Mesendoderm (in vitro differentiated cells): ENCODE measurements at regions not wholly inside any gene's neighbourhood (a gene's known extent, or its start where the extent isn't known, plus 50 kb on each side); places are given as distances from the start of the nearest gene placed in this dataset.

Experiments
- DNase-seq: peaks from one replicate; pipeline ENCODE4 v3.0.0; 2013
- H2AK5ac ChIP-seq: 2 replicates; pipeline ENCODE4 v1.6.1; 2013; ENCODE audit warnings: low read length, inconsistent platforms
- H2BK120ac ChIP-seq: 2 replicates; pipeline ENCODE4 v1.6.1; 2013; ENCODE audit warnings: low read depth, mild to moderate bottlenecking, low read length, moderate library complexity, mixed read lengths
- H2BK15ac ChIP-seq: replicated peaks from 2 replicates; pipeline ENCODE4 v1.6.1; 2013; ENCODE audit warnings: low read depth, mild to moderate bottlenecking, moderate library complexity
- H2BK5ac ChIP-seq: 2 replicates; pipeline ENCODE4 v1.6.1; 2013; ENCODE audit warnings: low read length, inconsistent platforms
- H3K18ac ChIP-seq: 2 replicates; pipeline ENCODE4 v1.6.1; 2013; ENCODE audit warnings: mild to moderate bottlenecking, low read length, mixed read lengths
- H3K23ac ChIP-seq: one replicate; pipeline ENCODE4 v1.6.1; 2013; ENCODE audit warnings: low read length
- H3K27ac ChIP-seq: 2 replicates; pipeline ENCODE4 v1.5.1; 2013; ENCODE audit warnings: low read depth, mild to moderate bottlenecking, inconsistent platforms, low read length, moderate library complexity
- H3K27me3 ChIP-seq: 2 replicates; pipeline ENCODE4 v1.6.1; 2013; ENCODE audit warnings: low read length, control low read depth, mild to moderate bottlenecking, inconsistent platforms; ENCODE audit not compliant: insufficient read depth, poor library complexity
- H3K36me3 ChIP-seq: 2 replicates; pipeline ENCODE4 v1.6.1; 2013; ENCODE audit warnings: low read length, inconsistent platforms; ENCODE audit not compliant: control insufficient read depth, insufficient read depth
- H3K4ac ChIP-seq: one replicate; pipeline ENCODE4 v1.6.1; 2013; ENCODE audit warnings: low read depth, mild to moderate bottlenecking, low read length, moderate library complexity
- H3K4me1 ChIP-seq: 2 replicates; pipeline ENCODE4 v1.6.1; 2013; ENCODE audit warnings: low read depth, low read length, inconsistent platforms; ENCODE audit not compliant: control insufficient read depth
- H3K4me2 ChIP-seq: 2 replicates; pipeline ENCODE4 v1.6.1; 2013; ENCODE audit warnings: low read length
- H3K4me3 ChIP-seq: 2 replicates; pipeline ENCODE4 v1.5.1; 2013; ENCODE audit warnings: mild to moderate bottlenecking, low read length
- H3K56ac ChIP-seq: one replicate; pipeline ENCODE4 v1.6.1; 2013; ENCODE audit warnings: low read length
- H3K79me1 ChIP-seq: 2 replicates; pipeline ENCODE4 v1.6.1; 2013; ENCODE audit warnings: low read length, inconsistent platforms
- H3K79me2 ChIP-seq: 2 replicates; pipeline ENCODE4 v1.6.1; 2013; ENCODE audit warnings: mild to moderate bottlenecking, low read length; ENCODE audit not compliant: control insufficient read depth, insufficient read depth
- H3K9ac ChIP-seq: 2 replicates; pipeline ENCODE4 v1.6.1; 2013; ENCODE audit warnings: low read length, inconsistent platforms
- H4K5ac ChIP-seq: one replicate; pipeline ENCODE4 v1.6.1; 2013; ENCODE audit warnings: low read length
- H4K8ac ChIP-seq: one replicate; pipeline ENCODE4 v1.6.1; 2013; ENCODE audit warnings: low read depth, mild to moderate bottlenecking, control low read depth, low read length, moderate library complexity
- WGBS: extraction: QIAGEN DNeasy Blood & Tissue Kit; methylation state at CpG from one replicate; pipeline ENCODE4 v1.1.7; 2013; ENCODE audit warnings: low lambda C conversion rate, missing lambda C conversion rate; ENCODE audit not compliant: insufficient coverage; ENCODE audit errors: extremely low coverage; 5-methylcytosine and 5-hydroxymethylcytosine counted together

DNA sequence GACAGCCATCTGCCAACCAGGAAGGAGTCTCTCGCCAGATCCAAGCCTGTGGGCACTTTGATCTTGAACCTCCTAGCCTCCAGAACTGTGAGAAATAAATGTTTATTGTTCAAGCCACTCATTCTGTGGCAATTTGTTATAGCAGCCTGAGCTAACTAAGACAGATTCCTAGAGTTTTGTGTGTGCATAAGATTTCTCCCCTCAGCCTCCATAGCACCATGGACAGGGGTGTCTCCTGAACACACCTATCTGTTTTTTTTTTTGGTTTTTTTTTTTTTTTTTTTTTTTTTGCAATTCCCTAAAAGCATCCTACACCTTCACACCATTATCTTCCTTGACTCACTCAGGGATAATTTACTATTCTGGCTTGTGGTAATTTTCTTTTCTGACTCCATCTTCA lies 768.5 kb downstream of the NR2F2 start:
- no CpG with 5 or more reads among the region's 1 CpG for WGBS
- H3K4me1 ChIP-seq = no peaks in the 10 kb centered on the region
- H3K56ac ChIP-seq = no peak overlapping the region
- no peaks in the 10 kb centered on the region for H3K27me3 ChIP-seq
- H2AK5ac ChIP-seq = no peak overlapping the region
- no peaks in the 10 kb centered on the region for H3K36me3 ChIP-seq
- no peak overlapping the region for H3K23ac ChIP-seq
- H3K4ac ChIP-seq = no peak overlapping the region
- no peak overlapping the region for H4K8ac ChIP-seq
- H3K4me3 ChIP-seq = no peak overlapping the region
- no peaks in the 10 kb centered on the region for H3K79me2 ChIP-seq
- no peak overlapping the region for H4K5ac ChIP-seq
- H2BK15ac ChIP-seq = no peak overlapping the region
- no peak overlapping the region for H2BK5ac ChIP-seq
- no peak overlapping the region for H3K27ac ChIP-seq
- no peak overlapping the region for H2BK120ac ChIP-seq
- H3K18ac ChIP-seq = no peak overlapping the region
- no peak overlapping the region for H3K4me2 ChIP-seq
- no peak overlapping the region for H3K9ac ChIP-seq
- H3K79me1 ChIP-seq = no peaks in the 10 kb centered on the region
- no peak for DNase-seq

DNA sequence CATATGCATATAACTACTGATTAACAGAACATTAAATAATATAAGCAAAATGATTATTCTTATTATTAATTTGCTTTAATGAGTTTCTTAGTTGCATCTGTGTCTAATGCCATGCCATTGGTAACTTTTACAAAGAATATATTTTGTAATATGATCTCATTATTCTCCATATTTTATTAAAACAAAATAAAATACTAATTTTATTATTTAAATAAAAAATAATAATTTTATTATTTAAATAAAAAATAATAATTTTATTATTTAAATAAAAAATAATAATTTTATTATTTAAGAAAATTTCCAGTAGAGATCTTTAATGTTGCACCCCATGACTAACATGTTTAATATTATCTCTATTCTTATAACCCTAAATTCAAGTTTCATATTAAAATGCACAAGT lies 771.1 kb downstream of the NR2F2 start:
- no peak overlapping the region for H4K5ac ChIP-seq
- no peaks in the 10 kb centered on the region for H3K4me1 ChIP-seq
- no peak overlapping the region for H3K4ac ChIP-seq
- no peak overlapping the region for H3K9ac ChIP-seq
- no peaks in the 10 kb centered on the region for H3K79me1 ChIP-seq
- no peak overlapping the region for H2BK120ac ChIP-seq
- H3K27me3 ChIP-seq = no peaks in the 10 kb centered on the region
- no peak overlapping the region for H4K8ac ChIP-seq
- no peak overlapping the region for H2BK15ac ChIP-seq
- H3K27ac ChIP-seq = no peak overlapping the region
- H3K4me2 ChIP-seq = no peak overlapping the region
- no peak overlapping the region for H3K18ac ChIP-seq
- H3K56ac ChIP-seq = no peak overlapping the region
- no peaks in the 10 kb centered on the region for H3K79me2 ChIP-seq
- no peak overlapping the region for H3K23ac ChIP-seq
- H3K4me3 ChIP-seq = no peak overlapping the region
- H3K36me3 ChIP-seq = no peaks in the 10 kb centered on the region
- H2AK5ac ChIP-seq = no peak overlapping the region
- no peak for DNase-seq
- no peak overlapping the region for H2BK5ac ChIP-seq

DNA sequence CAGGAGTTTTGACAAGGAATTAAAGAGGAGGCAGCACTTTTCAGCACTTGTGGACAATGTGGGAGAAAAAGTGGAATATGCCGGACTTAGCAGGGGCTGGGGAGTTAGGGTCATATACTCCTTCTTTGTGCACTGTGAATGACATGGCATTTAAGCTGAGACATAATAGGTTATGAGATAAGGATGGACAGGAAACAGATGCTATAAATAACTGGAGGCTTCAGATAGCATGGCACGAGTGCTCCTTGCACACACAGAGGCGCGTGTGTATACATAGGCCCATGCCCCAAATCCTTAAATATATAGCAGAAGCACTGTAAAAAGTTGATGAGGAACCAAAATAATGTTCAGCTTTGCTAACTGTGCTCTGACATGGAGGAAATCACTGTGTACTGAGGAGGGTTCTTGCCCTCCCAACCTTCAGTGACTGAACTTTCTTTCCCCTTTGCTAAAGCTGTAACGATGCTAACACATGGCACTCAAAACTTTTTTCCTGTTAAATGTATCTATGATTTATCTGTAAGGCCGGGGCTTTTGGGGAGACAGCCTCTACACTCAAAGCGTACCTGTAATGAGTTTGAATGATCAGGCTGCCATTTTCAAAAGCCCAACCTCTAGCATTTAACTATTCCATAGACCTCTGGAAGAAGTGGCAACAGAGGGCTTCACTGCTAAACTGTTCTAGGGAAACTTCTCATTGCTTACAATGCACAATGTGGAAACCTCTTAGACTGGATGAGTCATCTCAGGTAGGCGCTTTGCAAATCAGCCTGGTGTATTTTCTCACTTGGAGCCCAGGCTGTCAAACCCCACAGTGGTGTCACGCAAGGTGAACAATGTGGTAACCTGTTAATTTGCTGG lies 784.6 kb downstream of the NR2F2 start:
- WGBS = no CpG with 5 or more reads among the region's 9 CpGs
- Histone ChIP-seq H3K23ac (no peak overlapping the region), H3K79me2 (no peaks in the 10 kb centered on the region), H3K4ac (no peak overlapping the region), H3K79me1 (no peaks in the 10 kb centered on the region), H3K4me3 (no peak overlapping the region), H2AK5ac (no peak overlapping the region), H2BK120ac (no peak overlapping the region), H3K4me1 (no peaks in the 10 kb centered on the region), H3K18ac (no peak overlapping the region), H3K27ac (no peak overlapping the region), H3K4me2 (no peak overlapping the region), H3K9ac (no peak overlapping the region), H4K5ac (no peak overlapping the region), H3K27me3 (no peaks in the 10 kb centered on the region), H2BK15ac (no peak overlapping the region), H2BK5ac (no peak overlapping the region), H4K8ac (no peak overlapping the region), H3K36me3 (no peaks in the 10 kb centered on the region), H3K56ac (no peak overlapping the region)
- peak; percentile 9 for DNase-seq

DNA sequence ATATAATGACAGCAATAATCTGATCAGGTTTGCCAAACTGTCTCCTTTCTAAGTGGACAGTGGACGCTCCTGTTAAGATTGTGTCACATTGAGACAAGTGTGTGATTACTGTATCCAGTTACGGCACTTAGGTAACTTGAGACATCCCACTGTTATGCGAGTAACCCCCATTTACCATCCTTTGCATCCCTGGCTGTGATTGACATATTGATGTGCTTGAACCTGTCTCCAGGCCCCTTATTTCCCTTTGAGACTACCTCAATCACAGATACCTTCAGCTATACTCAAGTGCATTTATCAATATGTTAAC lies 785.2 kb downstream of the NR2F2 start:
- Histone ChIP-seq H3K27ac (no peak overlapping the region), H3K79me1 (no peaks in the 10 kb centered on the region), H3K4ac (no peak overlapping the region), H3K4me1 (no peaks in the 10 kb centered on the region), H4K8ac (no peak overlapping the region), H3K56ac (no peak overlapping the region), H3K9ac (no peak overlapping the region), H2BK15ac (no peak overlapping the region), H2AK5ac (no peak overlapping the region), H2BK120ac (no peak overlapping the region), H2BK5ac (no peak overlapping the region), H3K23ac (no peak overlapping the region), H3K36me3 (no peaks in the 10 kb centered on the region), H3K27me3 (no peaks in the 10 kb centered on the region), H3K79me2 (no peaks in the 10 kb centered on the region), H3K18ac (no peak overlapping the region), H3K4me3 (no peak overlapping the region), H3K4me2 (no peak overlapping the region), H4K5ac (no peak overlapping the region)
- no CpG with 5 or more reads among the region's 3 CpGs for WGBS
- DNase-seq = no peak

DNA sequence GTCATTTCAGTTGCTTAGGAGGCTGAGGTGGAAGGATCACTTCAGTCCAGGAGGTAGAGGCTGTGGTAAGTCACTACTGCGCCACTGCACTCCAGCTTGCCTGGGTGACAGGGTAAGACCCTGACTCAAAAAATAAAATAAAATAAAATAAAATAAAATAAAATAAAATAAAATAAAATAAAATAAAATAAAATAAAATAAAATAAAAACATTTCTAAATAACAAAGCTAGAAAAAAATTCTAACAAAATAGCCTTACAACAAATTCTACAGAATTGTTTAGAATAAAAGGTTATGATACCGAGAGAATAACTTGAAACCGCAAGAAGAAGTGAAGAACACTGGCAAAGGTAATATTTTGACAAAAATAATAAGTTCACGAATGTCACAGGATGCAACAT lies 794.3 kb downstream of the NR2F2 start:
- no peak for DNase-seq
- H3K79me1 ChIP-seq = no peaks in the 10 kb centered on the region
- no peak overlapping the region for H3K56ac ChIP-seq
- H2BK120ac ChIP-seq = no peak overlapping the region
- H4K8ac ChIP-seq = no peak overlapping the region
- no peak overlapping the region for H2AK5ac ChIP-seq
- no peak overlapping the region for H4K5ac ChIP-seq
- no peaks in the 10 kb centered on the region for H3K4me1 ChIP-seq
- H3K36me3 ChIP-seq = no peaks in the 10 kb centered on the region
- H2BK15ac ChIP-seq = no peak overlapping the region
- H3K27ac ChIP-seq = no peak overlapping the region
- H3K18ac ChIP-seq = no peak overlapping the region
- H3K4me3 ChIP-seq = no peak overlapping the region
- H3K27me3 ChIP-seq = no peaks in the 10 kb centered on the region
- no peak overlapping the region for H3K23ac ChIP-seq
- no peak overlapping the region for H3K4ac ChIP-seq
- H3K4me2 ChIP-seq = no peak overlapping the region
- H3K79me2 ChIP-seq = no peaks in the 10 kb centered on the region
- no peak overlapping the region for H2BK5ac ChIP-seq
- no peak overlapping the region for H3K9ac ChIP-seq
- no CpG with 5 or more reads among the region's 4 CpGs for WGBS

DNA sequence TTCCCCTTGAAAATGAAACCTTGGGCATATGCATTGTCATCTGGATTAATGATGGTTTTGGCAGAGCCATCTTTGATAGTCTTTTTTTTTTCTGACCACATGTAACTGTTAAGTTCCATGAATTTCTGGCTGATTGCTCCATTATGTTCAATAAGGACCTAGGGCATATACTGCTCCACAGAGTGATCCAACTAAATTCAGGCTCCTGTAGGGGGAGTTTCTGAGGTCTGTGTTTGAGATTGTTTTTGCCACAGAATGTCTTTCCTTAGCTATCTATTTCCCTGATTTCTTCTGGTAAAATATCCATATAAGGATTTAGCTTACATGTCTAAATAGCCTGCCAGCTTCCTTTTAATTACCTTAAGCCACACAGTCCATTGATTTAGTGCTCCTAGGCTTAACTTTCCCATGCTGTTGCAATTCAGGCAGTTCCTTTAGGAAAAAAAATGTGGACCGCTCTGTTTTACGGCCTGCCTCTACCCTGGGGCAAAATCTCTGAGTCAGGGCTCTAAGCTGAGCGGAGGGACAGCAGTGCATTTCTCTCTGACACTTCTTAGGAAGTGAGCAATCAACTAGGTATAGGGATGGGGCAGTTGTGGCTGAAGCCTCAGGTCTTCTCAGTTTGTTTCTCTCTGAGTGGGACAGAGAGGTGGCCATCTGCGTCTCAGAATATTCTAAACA lies 796.2 kb downstream of the NR2F2 start:
- no CpG with 5 or more reads among the region's 4 CpGs for WGBS
- Histone ChIP-seq H3K27ac (no peak overlapping the region), H3K9ac (no peak overlapping the region), H2BK15ac (no peak overlapping the region), H4K8ac (no peak overlapping the region), H3K4me3 (no peak overlapping the region), H3K36me3 (no peaks in the 10 kb centered on the region), H4K5ac (no peak overlapping the region), H3K18ac (no peak overlapping the region), H3K79me2 (no peaks in the 10 kb centered on the region), H3K4me1 (no peaks in the 10 kb centered on the region), H2AK5ac (no peak overlapping the region), H3K4me2 (no peak overlapping the region), H2BK120ac (no peak overlapping the region), H3K27me3 (no peaks in the 10 kb centered on the region), H3K79me1 (no peaks in the 10 kb centered on the region), H2BK5ac (no peak overlapping the region), H3K23ac (no peak overlapping the region), H3K56ac (no peak overlapping the region), H3K4ac (no peak overlapping the region)
- DNase-seq = peak; percentile 83
